GM12875 (cell line): ENCODE measurements at regions not wholly inside any gene's neighbourhood (a gene's known extent, or its start where the extent isn't known, plus 50 kb on each side); places are given as distances from the start of the nearest gene placed in this dataset.

Experiments used
- H3K4me3 ChIP-seq: one replicate; pipeline ENCODE4 v1.5.1; 2011; ENCODE audit warnings: low read depth, low read length, control low read depth
- TF ChIP-seq, protein P1 (sequence below): IDR thresholded peaks from 2 replicates; pipeline ENCODE4 v1.5.1; 2011; ENCODE audit warnings: low read depth, mild to moderate bottlenecking, control low read depth, inconsistent platforms, low read length, moderate library complexity, borderline replicate concordance; ENCODE audit not compliant: insufficient read depth

DNA sequence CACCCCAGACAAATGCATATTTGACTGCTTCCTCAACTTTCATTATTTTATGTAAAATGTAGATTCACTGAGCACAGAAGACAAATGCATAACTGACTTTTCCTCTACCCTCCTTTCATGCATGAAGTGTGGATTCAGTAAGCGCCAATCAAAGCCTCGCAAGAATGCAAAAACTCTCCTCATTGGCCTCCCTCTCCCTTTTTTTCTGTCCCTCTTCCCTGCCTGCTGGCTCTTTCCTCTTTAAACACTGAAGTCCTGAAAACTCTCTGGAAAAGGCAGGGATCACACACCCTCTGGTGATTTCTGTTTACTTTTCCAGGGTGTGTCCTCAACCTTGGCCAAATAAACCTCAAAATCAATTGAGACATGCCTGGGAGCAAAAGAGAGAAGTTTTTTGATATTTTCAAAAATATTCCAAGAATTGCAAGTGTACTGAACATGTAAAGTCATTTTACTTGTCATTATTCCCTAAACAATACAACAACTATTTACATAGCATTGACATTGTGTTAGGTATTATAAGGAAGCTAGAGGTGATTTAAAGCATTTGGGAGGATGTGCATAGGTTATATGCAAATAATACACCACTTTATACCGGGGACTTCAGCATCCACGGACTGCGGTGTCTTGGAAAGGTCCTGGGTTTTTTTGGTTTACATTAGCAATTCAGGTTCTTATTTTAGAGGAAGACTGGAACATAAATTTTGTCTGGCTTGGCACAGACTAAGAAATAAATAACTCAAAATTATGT lies 71.4 kb downstream of the SEC61G start:
- H3K4me3 ChIP-seq, result no peak overlapping the region
- TF ChIP-seq, protein P1, sequence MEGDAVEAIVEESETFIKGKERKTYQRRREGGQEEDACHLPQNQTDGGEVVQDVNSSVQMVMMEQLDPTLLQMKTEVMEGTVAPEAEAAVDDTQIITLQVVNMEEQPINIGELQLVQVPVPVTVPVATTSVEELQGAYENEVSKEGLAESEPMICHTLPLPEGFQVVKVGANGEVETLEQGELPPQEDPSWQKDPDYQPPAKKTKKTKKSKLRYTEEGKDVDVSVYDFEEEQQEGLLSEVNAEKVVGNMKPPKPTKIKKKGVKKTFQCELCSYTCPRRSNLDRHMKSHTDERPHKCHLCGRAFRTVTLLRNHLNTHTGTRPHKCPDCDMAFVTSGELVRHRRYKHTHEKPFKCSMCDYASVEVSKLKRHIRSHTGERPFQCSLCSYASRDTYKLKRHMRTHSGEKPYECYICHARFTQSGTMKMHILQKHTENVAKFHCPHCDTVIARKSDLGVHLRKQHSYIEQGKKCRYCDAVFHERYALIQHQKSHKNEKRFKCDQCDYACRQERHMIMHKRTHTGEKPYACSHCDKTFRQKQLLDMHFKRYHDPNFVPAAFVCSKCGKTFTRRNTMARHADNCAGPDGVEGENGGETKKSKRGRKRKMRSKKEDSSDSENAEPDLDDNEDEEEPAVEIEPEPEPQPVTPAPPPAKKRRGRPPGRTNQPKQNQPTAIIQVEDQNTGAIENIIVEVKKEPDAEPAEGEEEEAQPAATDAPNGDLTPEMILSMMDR, result no peak

- H3K4me3 ChIP-seq, result no peak overlapping the region
- TF ChIP-seq, protein P1, result no peak
Measured at GRCh38 chr7:54680377-54681005, 78.5 kb downstream of the SEC61G start.

DNA sequence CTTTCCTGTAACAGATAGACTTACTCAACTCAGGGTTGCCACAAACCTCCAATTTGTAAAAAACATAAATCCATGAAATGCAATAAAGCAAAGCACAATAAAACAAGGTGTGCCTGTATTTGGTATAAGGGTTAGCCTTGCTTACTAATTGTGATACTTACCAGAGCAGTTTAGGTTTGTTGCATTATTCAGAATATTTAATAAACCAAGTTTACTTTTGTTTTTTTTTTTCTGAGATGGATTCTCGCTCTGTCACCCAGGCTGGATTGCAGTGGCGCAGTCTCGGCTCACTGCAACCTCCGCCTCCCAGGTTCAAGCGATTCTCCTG lies 79.6 kb downstream of the SEC61G start:
- TF ChIP-seq, protein P1, result no peak
- no peak overlapping the region for H3K4me3 ChIP-seq

DNA sequence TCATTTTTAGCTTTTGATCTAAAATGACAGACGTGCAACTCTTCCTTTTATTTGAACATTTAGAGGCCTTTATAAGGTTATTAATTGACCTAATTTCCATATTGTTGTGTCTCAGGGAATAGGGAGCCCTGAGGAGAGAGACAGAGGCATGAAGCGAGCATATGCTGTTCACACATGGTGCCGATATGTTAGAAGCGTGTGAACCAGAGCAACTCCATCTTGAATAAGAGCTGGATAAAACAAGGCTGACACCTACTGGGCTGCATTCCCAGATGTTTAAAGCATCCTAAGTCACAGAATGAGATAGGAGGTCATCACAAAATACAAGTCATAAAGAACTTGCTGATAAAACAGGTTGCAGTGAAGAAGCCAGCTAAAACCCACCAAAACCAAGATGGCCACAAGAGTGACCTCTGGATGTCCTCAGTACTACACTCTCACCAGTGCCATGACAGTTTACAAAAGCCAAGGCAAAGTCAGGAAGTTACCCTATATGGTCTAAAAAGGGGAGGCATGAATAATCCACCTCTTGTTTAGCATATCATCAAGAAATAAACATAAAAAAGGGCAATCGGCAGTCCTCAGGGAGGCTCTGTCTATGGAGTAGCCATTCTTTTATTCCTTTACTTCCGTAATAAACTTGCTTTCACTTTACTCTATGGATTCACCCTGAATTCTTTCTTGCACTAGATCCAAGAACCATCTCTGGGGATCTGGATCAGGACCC lies 80.1 kb downstream of the SEC61G start:
- TF ChIP-seq, protein P1, result 0 out of 2 replicates have a peak, but pooled peaks have one; percentile 3
- H3K4me3 ChIP-seq, result no peak overlapping the region

GRCh38 chr7:54674891-54675290 lies 84.1 kb downstream of the SEC61G start:
- H3K4me3 ChIP-seq, result no peak overlapping the region
- TF ChIP-seq, protein P1, result no peak

GRCh38 chr7:54672519-54672918 lies 86.5 kb downstream of the SEC61G start:
- H3K4me3 ChIP-seq, result no peak overlapping the region
- TF ChIP-seq, protein P1, result no peak
